22Rv1 (cell line): ENCODE measurements at regions not wholly inside any gene's neighbourhood (a gene's known extent, or its start where the extent isn't known, plus 50 kb on each side); places are given as distances from the start of the nearest gene placed in this dataset.

ENCODE experiments used
- H3K27ac ChIP-seq: fragments of 450-650 bp; 2 replicates; pipeline ENCODE4 v1.5.1; 2017
- ZFX ChIP-seq: fragments of 450-650 bp; IDR thresholded peaks from 2 replicates; pipeline ENCODE4 v1.6.1; 2017; ENCODE audit warnings: antibody characterized with exemption, borderline replicate concordance
- TF ChIP-seq, protein P1 (sequence below): fragments of 450-650 bp; IDR thresholded peaks from 2 replicates; pipeline ENCODE4 v1.5.1; 2017; ENCODE audit warnings: mild to moderate bottlenecking

DNA sequence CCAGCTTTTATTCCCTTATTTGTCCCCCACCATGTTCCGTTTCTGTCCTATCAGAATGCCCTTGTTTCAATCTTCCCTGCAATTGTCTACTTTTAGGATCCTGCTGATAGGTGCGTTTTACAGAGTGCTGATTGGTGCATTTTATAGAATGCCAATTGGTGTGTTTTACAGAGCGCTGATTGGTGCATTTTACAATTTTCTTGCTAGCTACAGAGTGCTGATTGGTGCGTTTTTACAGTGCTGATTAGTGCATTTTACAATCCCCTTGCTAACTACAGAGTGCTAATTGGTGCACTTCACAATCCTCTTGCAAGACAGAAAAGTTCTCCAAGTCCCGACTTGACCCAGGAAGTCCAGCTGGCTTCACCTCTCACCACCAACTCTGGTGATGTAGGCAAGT, 161.6 kb upstream of the CDYL start:
- no peak for TF ChIP-seq ZFX
- TF ChIP-seq, protein P1, sequence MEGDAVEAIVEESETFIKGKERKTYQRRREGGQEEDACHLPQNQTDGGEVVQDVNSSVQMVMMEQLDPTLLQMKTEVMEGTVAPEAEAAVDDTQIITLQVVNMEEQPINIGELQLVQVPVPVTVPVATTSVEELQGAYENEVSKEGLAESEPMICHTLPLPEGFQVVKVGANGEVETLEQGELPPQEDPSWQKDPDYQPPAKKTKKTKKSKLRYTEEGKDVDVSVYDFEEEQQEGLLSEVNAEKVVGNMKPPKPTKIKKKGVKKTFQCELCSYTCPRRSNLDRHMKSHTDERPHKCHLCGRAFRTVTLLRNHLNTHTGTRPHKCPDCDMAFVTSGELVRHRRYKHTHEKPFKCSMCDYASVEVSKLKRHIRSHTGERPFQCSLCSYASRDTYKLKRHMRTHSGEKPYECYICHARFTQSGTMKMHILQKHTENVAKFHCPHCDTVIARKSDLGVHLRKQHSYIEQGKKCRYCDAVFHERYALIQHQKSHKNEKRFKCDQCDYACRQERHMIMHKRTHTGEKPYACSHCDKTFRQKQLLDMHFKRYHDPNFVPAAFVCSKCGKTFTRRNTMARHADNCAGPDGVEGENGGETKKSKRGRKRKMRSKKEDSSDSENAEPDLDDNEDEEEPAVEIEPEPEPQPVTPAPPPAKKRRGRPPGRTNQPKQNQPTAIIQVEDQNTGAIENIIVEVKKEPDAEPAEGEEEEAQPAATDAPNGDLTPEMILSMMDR = no peak
- H3K27ac ChIP-seq = no peak overlapping the region

DNA sequence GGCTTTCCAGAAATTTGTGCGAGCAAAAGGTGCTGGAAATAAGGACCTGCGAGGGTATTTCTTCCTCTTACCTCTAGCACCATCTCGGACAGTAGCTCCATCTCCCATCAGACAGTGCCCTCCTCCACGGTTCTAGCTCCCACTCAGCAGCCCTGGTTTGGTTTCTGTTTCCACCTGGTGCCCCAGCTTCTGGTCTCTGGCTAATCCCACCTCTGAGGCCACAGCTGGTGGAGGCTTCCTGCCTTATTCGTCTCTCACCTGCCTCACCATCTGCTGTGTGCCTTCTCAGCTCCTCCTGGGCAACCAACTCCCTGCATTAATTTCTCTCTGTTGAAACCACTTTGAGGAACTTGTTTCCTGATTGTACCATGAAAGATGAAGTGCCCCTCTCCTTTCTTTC, 162.4 kb upstream of the CDYL start:
- TF ChIP-seq ZFX = no peak
- TF ChIP-seq, protein P1 = no peak
- H3K27ac ChIP-seq = no peak overlapping the region

DNA sequence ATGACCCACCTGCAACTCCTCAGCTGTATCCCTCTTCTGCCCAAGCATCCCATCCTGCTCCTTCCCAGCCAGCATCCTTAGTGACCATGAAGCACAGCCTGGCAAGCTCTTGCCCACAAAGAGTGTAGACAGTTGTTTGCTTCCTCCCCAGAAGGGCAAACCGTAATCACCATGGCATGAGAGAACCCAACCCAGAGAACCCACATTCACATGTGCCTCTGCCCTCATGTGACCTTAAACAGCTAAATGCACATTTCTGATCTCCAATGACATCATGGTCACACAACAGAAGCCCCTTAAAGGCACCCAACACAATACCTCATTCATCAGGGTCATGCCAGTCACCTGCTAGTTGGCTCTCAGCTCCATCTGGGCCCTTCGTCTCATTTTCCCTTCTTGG, 162.8 kb upstream of the CDYL start:
- TF ChIP-seq, protein P1 = no peak
- TF ChIP-seq ZFX = no peak
- H3K27ac ChIP-seq = no peak overlapping the region

DNA sequence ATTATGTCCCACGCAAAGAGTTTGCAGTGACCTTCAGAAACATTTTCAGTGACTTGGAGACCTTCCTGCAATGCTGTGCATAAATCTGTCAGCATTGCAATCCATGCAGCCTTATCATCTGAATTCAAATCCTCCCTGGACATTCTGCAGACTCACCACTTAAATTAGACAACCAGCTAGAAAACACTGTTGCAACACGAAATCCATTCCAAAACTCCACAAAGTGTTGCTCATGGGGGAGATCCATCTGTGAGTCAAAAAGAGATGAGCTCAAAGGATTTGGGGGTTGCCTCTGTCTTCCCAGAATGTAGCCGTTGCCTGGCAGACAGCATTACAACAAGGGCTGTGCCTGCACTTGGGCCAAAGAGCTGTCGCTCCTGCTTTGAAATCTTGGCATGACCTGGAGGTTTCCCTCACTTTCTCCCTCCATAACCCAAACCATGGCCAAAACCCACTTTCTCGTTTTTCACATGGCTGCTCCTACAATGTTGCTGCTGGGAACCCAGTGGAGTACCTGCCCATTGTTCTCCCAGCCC, 163.5 kb upstream of the CDYL start:
- TF ChIP-seq, protein P1 = no peak
- TF ChIP-seq ZFX = no peak
- no peak overlapping the region for H3K27ac ChIP-seq

DNA sequence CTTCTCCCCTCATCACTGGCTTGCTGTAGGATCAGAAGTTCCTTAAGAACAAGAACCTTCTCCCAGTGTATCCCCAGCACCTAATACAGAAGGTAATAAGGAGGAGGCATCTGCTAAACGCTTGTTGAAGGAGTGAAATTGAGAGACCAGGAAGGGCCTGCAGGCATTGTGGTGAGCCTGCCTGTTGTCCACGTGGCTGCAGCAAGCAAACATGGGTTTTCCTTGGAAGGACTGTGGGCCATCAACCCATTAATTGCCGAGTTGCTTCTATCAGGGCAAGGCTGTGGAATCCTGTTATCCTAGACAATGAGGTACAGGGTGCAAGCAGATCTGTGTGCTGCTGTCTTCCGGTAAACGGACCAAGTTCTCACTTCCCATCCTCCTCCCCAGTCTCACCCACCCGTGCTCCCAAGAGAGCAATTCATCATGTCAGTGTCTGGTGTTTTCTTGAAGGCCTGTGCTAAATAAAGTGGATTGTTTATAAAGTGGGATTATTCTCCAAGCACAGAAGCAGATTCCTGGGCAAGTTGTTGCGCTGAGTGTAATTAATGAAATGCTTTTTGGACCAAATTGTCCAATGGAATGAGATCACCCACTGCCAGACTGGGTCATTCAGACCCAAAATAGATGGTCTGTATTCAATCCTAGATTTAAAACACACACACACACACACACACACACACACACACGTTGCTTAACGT, 164.6 kb upstream of the CDYL start:
- H3K27ac ChIP-seq = no peak overlapping the region
- no peak for TF ChIP-seq ZFX

DNA sequence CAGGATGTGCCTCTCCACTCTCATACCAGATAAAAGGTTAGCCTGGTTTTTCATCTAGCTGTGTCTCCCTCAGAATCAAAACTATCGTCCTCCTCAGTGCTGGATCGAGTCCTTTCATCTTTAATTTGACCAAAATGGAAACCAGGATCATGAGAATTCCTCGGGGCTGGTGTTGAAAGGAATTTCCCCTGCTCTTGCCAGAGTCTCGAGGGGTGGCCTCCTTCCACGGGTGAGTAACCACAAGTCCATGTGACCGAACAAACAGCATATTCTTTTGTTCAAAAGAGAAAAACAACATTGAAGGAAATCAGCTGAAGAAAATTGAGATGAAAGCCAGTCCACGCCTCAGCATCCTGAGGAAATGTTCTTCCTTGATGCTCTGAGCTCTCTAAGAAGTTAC, 165.9 kb upstream of the CDYL start:
- TF ChIP-seq, protein P1 = no peak
- no peak for TF ChIP-seq ZFX

DNA sequence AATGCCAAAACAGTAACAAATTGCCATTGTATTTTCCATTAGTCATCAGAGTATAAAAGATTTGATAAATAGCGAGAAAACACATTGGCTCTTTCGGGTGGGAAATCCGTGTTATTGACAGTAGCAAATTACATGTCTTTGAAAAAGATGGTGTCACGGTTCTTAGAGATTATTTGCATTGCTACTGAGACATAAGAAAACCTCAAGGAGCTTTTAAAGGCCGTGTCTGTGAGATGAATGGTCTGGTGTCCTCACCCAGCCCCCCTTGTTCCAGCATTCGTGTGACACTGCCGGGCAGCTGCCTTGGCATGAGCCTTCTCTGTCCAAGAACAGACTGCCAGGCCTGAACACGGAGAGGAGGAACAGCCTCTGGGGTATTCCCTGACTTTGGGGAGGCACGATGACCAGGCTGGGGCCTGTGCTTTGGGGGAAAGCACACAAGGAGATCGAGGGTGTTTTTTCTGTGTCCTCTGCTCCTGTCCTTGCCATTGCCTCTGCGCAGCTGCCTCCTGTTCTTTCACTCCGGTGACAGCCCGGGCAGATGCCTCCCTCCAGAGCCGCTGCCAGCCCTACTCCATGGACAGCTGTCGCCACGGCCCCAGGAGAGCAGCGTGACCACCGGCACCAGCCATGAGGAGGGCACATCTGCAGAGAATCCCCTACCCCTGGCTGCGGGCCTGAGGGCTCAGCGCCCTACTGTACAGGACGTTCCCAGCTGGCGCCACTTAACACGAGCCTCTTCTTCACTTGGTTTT, 167.7 kb upstream of the CDYL start:
- TF ChIP-seq, protein P1 = no peak
- no peak for TF ChIP-seq ZFX

More for the DNA sequence above, 165.9 kb upstream of the CDYL start:
- no peak overlapping the region for H3K27ac ChIP-seq

More for the DNA sequence above, 167.7 kb upstream of the CDYL start:
- H3K27ac ChIP-seq = no peak overlapping the region
